HEK293T (cell line): ENCODE measurements at regions not wholly inside any gene's neighbourhood (a gene's known extent, or its start where the extent isn't known, plus 50 kb on each side); places are given as distances from the start of the nearest gene placed in this dataset.

Source experiments
- CTCF ChIA-PET: fragments of 350-600 bp; formaldehyde crosslinking; extraction: SDS; loops from one replicate; lab custom pipeline; 2021; ENCODE audit warnings: antibody characterized with exemption, inconsistent platforms; lab: Yijun Ruan, JAX
- POLR2A ChIA-PET: fragments of 350-600 bp; formaldehyde crosslinking; extraction: SDS; loops from one replicate; lab custom pipeline; 2020; ENCODE audit warnings: antibody characterized with exemption, inconsistent platforms; lab: Yijun Ruan, JAX
- DNase-seq: peaks from one replicate; pipeline ENCODE4 v3.0.0; 2012; ENCODE audit warnings: mixed read lengths; ENCODE audit errors: extremely low spot score
- ARNT ChIP-seq: fragments of 450-650 bp; IDR thresholded peaks from 2 replicates; pipeline ENCODE4 v1.6.1; 2017; ENCODE audit warnings: mild to moderate bottlenecking
- BHLHE40 ChIP-seq: fragments of 450-650 bp; IDR thresholded peaks from 2 replicates; pipeline ENCODE4 v1.6.1; 2016; ENCODE audit warnings: mild to moderate bottlenecking, moderate library complexity, borderline replicate concordance
- CTBP1 ChIP-seq: fragments of 450-650 bp; IDR thresholded peaks from 2 replicates; pipeline ENCODE4 v1.6.1; 2016; ENCODE audit warnings: borderline replicate concordance
- ELF4 ChIP-seq: fragments of 450-650 bp; IDR thresholded peaks from 2 replicates; pipeline ENCODE4 v1.6.1; 2017; ENCODE audit warnings: antibody characterized with exemption
- FOXA1 ChIP-seq: fragments of 450-650 bp; IDR thresholded peaks from 2 replicates; pipeline ENCODE4 v1.6.1; 2016; ENCODE audit warnings: mild to moderate bottlenecking
- FOXK2 ChIP-seq: fragments of 450-650 bp; IDR thresholded peaks from 2 replicates; pipeline ENCODE4 v1.6.1; 2016; ENCODE audit warnings: mild to moderate bottlenecking
- FOXM1 ChIP-seq: fragments of 450-650 bp; IDR thresholded peaks from 2 replicates; pipeline ENCODE4 v1.6.1; 2017; ENCODE audit warnings: mild to moderate bottlenecking, borderline replicate concordance
- HDGF ChIP-seq: fragments of 450-650 bp; IDR thresholded peaks from 2 replicates; pipeline ENCODE4 v1.6.1; 2017; ENCODE audit warnings: antibody characterized with exemption, borderline replicate concordance
- L3MBTL2 ChIP-seq: fragments of 450-650 bp; conservative IDR thresholded peaks from 2 replicates; pipeline ENCODE4 v1.6.1; 2016; ENCODE audit warnings: mild to moderate bottlenecking
- LEF1 ChIP-seq: fragments of 450-650 bp; IDR thresholded peaks from 2 replicates; pipeline ENCODE4 v1.6.1; 2017; ENCODE audit warnings: mild to moderate bottlenecking, borderline replicate concordance
- NFRKB ChIP-seq: fragments of 450-650 bp; IDR thresholded peaks from 2 replicates; pipeline ENCODE4 v1.6.1; 2016; ENCODE audit warnings: mild to moderate bottlenecking, moderate library complexity
- SP1 ChIP-seq: fragments of 450-650 bp; IDR thresholded peaks from 2 replicates; pipeline ENCODE4 v1.6.1; 2017
- SUZ12 ChIP-seq: fragments of 450-650 bp; IDR thresholded peaks from 2 replicates; pipeline ENCODE4 v1.6.1; 2016; ENCODE audit warnings: mild to moderate bottlenecking
- TARDBP ChIP-seq: fragments of 450-650 bp; IDR thresholded peaks from 2 replicates; pipeline ENCODE4 v1.6.1; 2016
- ZNF384 ChIP-seq: fragments of 450-650 bp; IDR thresholded peaks from 2 replicates; pipeline ENCODE4 v1.6.1; 2016
- TF ChIP-seq, protein P1 (sequence below): fragments of 450-650 bp; IDR thresholded peaks from 2 replicates; pipeline ENCODE4 v1.6.1; 2016

- POLR2A ChIA-PET, result no interaction called here
- TF ChIP-seq ZNF384, result no peak
- TF ChIP-seq LEF1, result no peak
- no peak for TF ChIP-seq BHLHE40
- no peak for TF ChIP-seq ELF4
- TF ChIP-seq SP1, result no peak
- no peak for TF ChIP-seq TARDBP
- no peak for TF ChIP-seq FOXM1
- no peak for TF ChIP-seq CTBP1
- no peak for TF ChIP-seq NFRKB
- no peak for TF ChIP-seq HDGF
- no peak for TF ChIP-seq FOXK2
- TF ChIP-seq, protein P1, sequence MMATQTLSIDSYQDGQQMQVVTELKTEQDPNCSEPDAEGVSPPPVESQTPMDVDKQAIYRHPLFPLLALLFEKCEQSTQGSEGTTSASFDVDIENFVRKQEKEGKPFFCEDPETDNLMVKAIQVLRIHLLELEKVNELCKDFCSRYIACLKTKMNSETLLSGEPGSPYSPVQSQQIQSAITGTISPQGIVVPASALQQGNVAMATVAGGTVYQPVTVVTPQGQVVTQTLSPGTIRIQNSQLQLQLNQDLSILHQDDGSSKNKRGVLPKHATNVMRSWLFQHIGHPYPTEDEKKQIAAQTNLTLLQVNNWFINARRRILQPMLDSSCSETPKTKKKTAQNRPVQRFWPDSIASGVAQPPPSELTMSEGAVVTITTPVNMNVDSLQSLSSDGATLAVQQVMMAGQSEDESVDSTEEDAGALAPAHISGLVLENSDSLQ, result no peak
- no peak for TF ChIP-seq L3MBTL2
- no peak for TF ChIP-seq ARNT
- no peak for TF ChIP-seq SUZ12
- no peak for TF ChIP-seq FOXA1
- CTCF ChIA-PET, result no interaction called here
- DNase-seq, result no peak
Observed at GRCh38 chr21:35316933-35317332, 267.8 kb upstream of the RUNX1 start.

DNA sequence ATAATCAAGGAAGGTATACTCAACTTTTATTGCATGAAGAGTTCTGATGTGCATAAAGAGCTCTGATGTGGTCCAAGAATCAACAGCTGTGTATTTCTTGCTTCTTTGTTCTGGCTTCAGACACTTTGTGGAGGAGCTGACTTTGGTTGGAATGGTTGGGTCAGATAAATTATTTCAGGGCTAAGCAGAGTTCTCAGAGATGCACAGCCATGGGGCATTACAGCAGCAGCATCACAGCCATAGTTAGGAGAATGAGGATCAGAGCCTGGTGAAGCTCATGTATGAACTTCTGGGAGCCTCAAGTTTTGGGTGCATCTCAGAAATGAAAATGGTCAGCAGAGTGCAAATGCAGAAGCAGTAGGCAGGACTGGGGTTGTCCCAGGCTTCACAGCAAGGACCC lies 267.4 kb upstream of the RUNX1 start:
- ChIA-PET CTCF (no interaction called here), POLR2A (no interaction called here)
- DNase-seq, result no peak
- no peak for TF ChIP-seq TARDBP
- no peak for TF ChIP-seq ELF4
- no peak for TF ChIP-seq HDGF
- TF ChIP-seq BHLHE40, result no peak
- no peak for TF ChIP-seq FOXM1
- no peak for TF ChIP-seq NFRKB
- TF ChIP-seq ZNF384, result no peak
- TF ChIP-seq SP1, result no peak

- POLR2A ChIA-PET, result no interaction called here
- CTCF ChIA-PET, result interaction anchor here (0.6 kb wide), 1 partner anchor 15 kb away, joined by 9 read pairs; no protein-coding TSS in a partner anchor
- TF ChIP-seq ARNT, result no peak
- TF ChIP-seq TARDBP, result no peak
- TF ChIP-seq HDGF, result no peak
- TF ChIP-seq ZNF384, result no peak
- no peak for TF ChIP-seq CTBP1
- no peak for TF ChIP-seq FOXA1
- no peak for TF ChIP-seq NFRKB
- TF ChIP-seq FOXM1, result no peak
- TF ChIP-seq L3MBTL2, result no peak
- TF ChIP-seq SP1, result no peak
- DNase-seq, result no peak
Observed at GRCh38 chr21:35314857-35315582, 265.9 kb upstream of the RUNX1 start.

- no peak for TF ChIP-seq BHLHE40
- no peak for TF ChIP-seq FOXA1
- no peak for TF ChIP-seq ELF4
- TF ChIP-seq, protein P1, result no peak
- no peak for DNase-seq
- POLR2A ChIA-PET, result no interaction called here
- CTCF ChIA-PET, result no interaction called here
Observed at GRCh38 chr21:35311985-35312384, 262.9 kb upstream of the RUNX1 start.

- TF ChIP-seq SP1, result no peak
- no peak for TF ChIP-seq CTBP1
- POLR2A ChIA-PET, result no interaction called here
- no peak for DNase-seq
- CTCF ChIA-PET, result no interaction called here
Observed at GRCh38 chr21:35309316-35309715, 260.2 kb upstream of the RUNX1 start.

DNA sequence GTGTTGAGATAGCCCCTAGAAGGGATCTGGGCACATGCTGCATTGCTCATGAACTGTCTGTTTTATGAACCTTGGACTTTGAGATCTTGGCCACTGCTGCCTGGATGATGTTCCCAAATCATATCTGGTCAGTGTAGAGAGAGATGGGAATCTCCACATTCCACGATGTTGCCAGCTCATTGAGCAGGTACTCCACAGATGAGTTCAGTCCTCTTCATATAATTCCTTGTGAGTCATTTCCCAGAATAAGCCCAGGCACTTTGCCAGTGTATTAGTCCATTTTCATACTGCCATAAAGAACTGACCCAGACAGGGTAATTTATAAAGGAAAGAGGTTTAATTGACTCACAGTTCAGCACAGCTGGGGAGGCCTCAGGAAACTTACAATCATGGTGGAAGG lies 254.0 kb upstream of the RUNX1 start:
- ChIA-PET CTCF (no interaction called here), POLR2A (no interaction called here)
- TF ChIP-seq ZNF384 (no peak), BHLHE40 (no peak), TARDBP (no peak), FOXM1 (no peak)
- DNase-seq, result no peak

DNA sequence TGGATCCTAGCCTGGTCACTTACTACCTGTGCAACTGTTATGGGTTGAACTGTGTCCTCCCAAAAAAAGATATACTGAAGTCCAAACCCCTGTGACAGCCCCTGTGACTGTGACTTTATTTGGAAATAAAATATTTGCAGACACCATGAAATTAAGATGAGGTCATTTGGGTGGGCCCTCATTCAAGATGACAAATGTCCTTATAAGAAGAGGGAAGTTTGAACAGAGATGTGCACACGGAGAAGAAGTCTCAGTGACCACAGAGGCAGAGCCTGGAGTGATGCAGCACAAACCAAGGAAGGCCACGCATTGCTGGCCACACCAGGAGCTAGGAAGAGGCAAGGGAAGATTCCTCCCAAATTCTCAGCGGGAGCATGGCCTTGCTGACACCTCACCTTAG lies 249.7 kb upstream of the RUNX1 start:
- ChIA-PET POLR2A (interaction anchor here (0.5 kb wide), 1 partner anchor 104 kb away, joined by 3 read pairs; no protein-coding TSS in a partner anchor), CTCF (no interaction called here)
- TF ChIP-seq LEF1 (no peak), HDGF (no peak), FOXA1 (no peak), CTBP1 (no peak)
- no peak for DNase-seq

- CTCF ChIA-PET, result no interaction called here
Observed at GRCh38 chr21:35297665-35298064, 248.6 kb upstream of the RUNX1 start.

More at GRCh38 chr21:35297665-35298064, 248.6 kb upstream of the RUNX1 start:
- no peak for TF ChIP-seq FOXA1
- TF ChIP-seq ARNT, result no peak
- no peak for TF ChIP-seq TARDBP
- no peak for TF ChIP-seq ELF4
- no peak for TF ChIP-seq FOXK2
- no peak for DNase-seq
- POLR2A ChIA-PET, result interaction anchor here (0.7 kb wide), 1 partner anchor 199 kb away, joined by 3 read pairs; no protein-coding TSS in a partner anchor
